A549 (cell line): ENCODE measurements at regions not wholly inside any gene's neighbourhood (a gene's known extent, or its start where the extent isn't known, plus 50 kb on each side); places are given as distances from the start of the nearest gene placed in this dataset.

Experiments used
- ATAC-seq, 2 experiments: fragments of 200-7000 bp in 1 of 2; fragments of >200 bp in 1 of 2; cut with Nextera tagmentation in 1 of 2; cut with Tn5 transposase in 1 of 2; 3 replicates each; pipeline versions ENCODE4 v1.8.0 to v1.9.1; 2018 to 2020; ENCODE audit warnings: mild to moderate bottlenecking in 1 of 2, moderate library complexity in 1 of 2
- CTCF ChIA-PET: fragments of 300-600 bp; sonication (Branson Sonifier 250); formaldehyde crosslinking; extraction: SDS; loops from one replicate; lab custom pipeline; 2021; ENCODE audit warnings: antibody characterized with exemption, inconsistent platforms; lab: Yijun Ruan, JAX
- POLR2A ChIA-PET: fragments of 350-600 bp; formaldehyde crosslinking; extraction: SDS; loops from one replicate; lab custom pipeline; 2021; ENCODE audit warnings: antibody characterized with exemption, inconsistent platforms; lab: Yijun Ruan, JAX
- DNase-seq, 2 experiments: peaks; one replicate each; pipeline versions ENCODE4 v3.0.0 to v3.0.0-alpha.2; 2011 to 2016; ENCODE audit warnings: low read depth in 1 of 2, low spot score in 1 of 2
- FAIRE-seq: peaks from 2 replicates; lab custom pipeline; 2011; peaks lifted over from hg19 to GRCh38; lab: Jason Lieb, UNC
- H3K27ac ChIP-seq, 2 experiments: fragments of >200 bp; sonication (Bioruptor Twin); formaldehyde crosslinking; 3 replicates each; pipeline ENCODE4 v1.5.1; 2016 to 2017
- H3K4me1 ChIP-seq: fragments of >200 bp; sonication (Bioruptor Twin); formaldehyde crosslinking; 3 replicates; pipeline ENCODE4 v1.6.1; 2016
- H3K4me2 ChIP-seq: fragments of >200 bp; sonication (Bioruptor Twin); formaldehyde crosslinking; 3 replicates; pipeline ENCODE4 v1.6.1; 2016
- H3K4me3 ChIP-seq: fragments of >200 bp; sonication (Bioruptor Twin); formaldehyde crosslinking; 3 replicates; pipeline ENCODE4 v1.5.1; 2016
- H3K9me3 ChIP-seq: fragments of >200 bp; sonication (Bioruptor Twin); formaldehyde crosslinking; 3 replicates; pipeline ENCODE4 v1.6.1; 2016
- CBX8 ChIP-seq: fragments of 200-600 bp; sonication (generic); IDR thresholded peaks from 2 replicates; pipeline ENCODE4 v1.6.1; 2016
- CEBPB ChIP-seq, 2 experiments: fragments of >200 bp in 1 of 2; sonication (Bioruptor Twin) in 1 of 2; formaldehyde crosslinking in 1 of 2; IDR thresholded peaks; 2 replicates each; pipeline ENCODE4 v1.6.1; 2012 to 2016
- CHD4 ChIP-seq: fragments of 200-600 bp; sonication (generic); IDR thresholded peaks from 2 replicates; pipeline ENCODE4 v1.6.1; 2016; ENCODE audit warnings: antibody characterized with exemption, mild to moderate bottlenecking, borderline replicate concordance
- EHF ChIP-seq: fragments of 250-450 bp; sonication (Bioruptor Pico); IDR thresholded peaks from 2 replicates; pipeline ENCODE4 v1.5.0; 2020; ENCODE audit warnings: mild to moderate bottlenecking
- EP300 ChIP-seq, 2 experiments: fragments of >200 bp; sonication (Bioruptor Twin); formaldehyde crosslinking; IDR thresholded peaks; 2 replicates in 1 of 2; 3 replicates in 1 of 2; pipeline ENCODE4 v1.6.1; 2016 to 2017
- FOSB ChIP-seq: fragments of 250-450 bp; sonication (Bioruptor Pico); IDR thresholded peaks from 2 replicates; pipeline ENCODE4 v1.5.0; 2020; ENCODE audit warnings: mild to moderate bottlenecking, moderate library complexity
- HEYL ChIP-seq: fragments of 250-450 bp; sonication (Bioruptor Pico); IDR thresholded peaks from 2 replicates; pipeline ENCODE4 v1.8.0; 2021; ENCODE audit warnings: mild to moderate bottlenecking, moderate library complexity
- HOXB13 ChIP-seq: fragments of 250-450 bp; sonication (Bioruptor Pico); IDR thresholded peaks from 2 replicates; pipeline ENCODE4 v1.5.0; 2020; ENCODE audit warnings: low read depth, mild to moderate bottlenecking, moderate library complexity
- JUNB ChIP-seq: fragments of >200 bp; sonication (Bioruptor Twin); formaldehyde crosslinking; IDR thresholded peaks from 2 replicates; pipeline ENCODE4 v1.6.1; 2016
- KDM1A ChIP-seq: fragments of 200-600 bp; sonication (generic); IDR thresholded peaks from 2 replicates; pipeline ENCODE4 v1.6.1; 2016; ENCODE audit warnings: low read depth, mild to moderate bottlenecking
- MAFK ChIP-seq: fragments of 450-650 bp; IDR thresholded peaks from 2 replicates; pipeline ENCODE4 v1.6.1; 2014; ENCODE audit not compliant: partially characterized antibody
- MAZ ChIP-seq: fragments of 150-350 bp; IDR thresholded peaks from 2 replicates; pipeline ENCODE4 v1.6.1; 2014; ENCODE audit warnings: antibody characterized with exemption, low read depth, low read length, borderline replicate concordance
- MYC ChIP-seq: IDR thresholded peaks from 2 replicates; pipeline ENCODE4 v1.6.1; 2012; ENCODE audit warnings: mild to moderate bottlenecking, inconsistent platforms, low read length, improper control_type of control experiment, borderline replicate concordance
- NFE2L2 ChIP-seq: fragments of 150-350 bp; conservative IDR thresholded peaks from 2 replicates; pipeline ENCODE4 v1.6.1; 2014; ENCODE audit warnings: low read length
- NPAS2 ChIP-seq: fragments of 250-450 bp; sonication (Bioruptor Pico); IDR thresholded peaks from 2 replicates; pipeline ENCODE4 v1.8.0; 2022; ENCODE audit warnings: mild to moderate bottlenecking, moderate library complexity, borderline replicate concordance
- PHF8 ChIP-seq: fragments of 200-600 bp; sonication (generic); IDR thresholded peaks from 2 replicates; pipeline ENCODE4 v1.6.1; 2016; ENCODE audit warnings: low read depth, mild to moderate bottlenecking, antibody characterized with exemption, moderate library complexity, borderline replicate concordance
- POLR2A ChIP-seq: IDR thresholded peaks from 2 replicates; pipeline ENCODE4 v1.6.1; 2012; ENCODE audit warnings: mild to moderate bottlenecking, low read length
- RAD21 ChIP-seq, 2 experiments: fragments of >200 bp in 1 of 2; sonication (Bioruptor Twin) in 1 of 2; formaldehyde crosslinking in 1 of 2; IDR thresholded peaks in 1 of 2; conservative IDR thresholded peaks in 1 of 2; 2 replicates in 1 of 2; 3 replicates in 1 of 2; pipeline ENCODE4 v1.6.1; 2012 to 2018; ENCODE audit warnings: inconsistent platforms in 1 of 2
- RCOR1 ChIP-seq: fragments of 150-350 bp; IDR thresholded peaks from 2 replicates; pipeline ENCODE4 v1.6.1; 2014; ENCODE audit warnings: antibody characterized with exemption, low read length, low read depth
- RNF2 ChIP-seq: fragments of 200-600 bp; sonication (generic); IDR thresholded peaks from 2 replicates; pipeline ENCODE4 v1.6.1; 2016; ENCODE audit warnings: low read depth, mild to moderate bottlenecking, antibody characterized with exemption, moderate library complexity, borderline replicate concordance
- SMC3 ChIP-seq: fragments of >200 bp; sonication (Bioruptor Twin); formaldehyde crosslinking; IDR thresholded peaks from 3 replicates; pipeline ENCODE4 v1.6.1; 2018; ENCODE audit warnings: inconsistent platforms
- SREBF2 ChIP-seq: fragments of 450-650 bp; IDR thresholded peaks from 2 replicates; pipeline ENCODE4 v1.6.1; 2014; ENCODE audit warnings: mild to moderate bottlenecking, moderate library complexity
- ZC3H11A ChIP-seq: fragments of 450-650 bp; IDR thresholded peaks from 2 replicates; pipeline ENCODE4 v1.6.1; 2014; ENCODE audit warnings: antibody characterized with exemption, mild to moderate bottlenecking
- ZSCAN20 ChIP-seq: fragments of 250-450 bp; sonication (Bioruptor Pico); IDR thresholded peaks from 2 replicates; pipeline ENCODE4 v1.8.0; 2022; ENCODE audit warnings: mild to moderate bottlenecking, moderate library complexity
- WGBS: methylation state at CpG from one replicate; pipeline ENCODE4 v1.1.6; 2017; ENCODE audit errors: missing lambda C conversion rate; 5-methylcytosine and 5-hydroxymethylcytosine counted together
- TF ChIP-seq, protein P1 (sequence below): fragments of >200 bp; sonication (Bioruptor Twin); formaldehyde crosslinking; IDR thresholded peaks from 2 replicates; pipeline ENCODE4 v1.6.1; 2016
- TF ChIP-seq, protein P2 (sequence below): fragments of 250-450 bp; sonication (Bioruptor Pico); IDR thresholded peaks from 2 replicates; pipeline ENCODE4 v1.5.0; 2021; ENCODE audit warnings: mild to moderate bottlenecking, moderate library complexity, borderline replicate concordance
- TF ChIP-seq, protein P3 (sequence below): IDR thresholded peaks from 2 replicates; pipeline ENCODE4 v1.6.1; 2012
- TF ChIP-seq, protein P4 (sequence below): fragments of >200 bp; sonication (Bioruptor Twin); formaldehyde crosslinking; IDR thresholded peaks from 3 replicates; pipeline ENCODE4 v1.6.1; 2016

GRCh38 chr20:52438326-52438963 is 246.9 kb upstream of the ZFP64 start:
- TF ChIP-seq KDM1A (no peak), MAFK (peak; percentile 49)
- WGBS = 12% methylated on average over 8 of the region's 8 CpGs
- ATAC-seq = no peak
- DNase-seq = no peak
- Histone ChIP-seq H3K27ac (no peak overlapping the region), H3K4me2 (no peak overlapping the region), H3K4me3 (no peak overlapping the region), H3K9me3 (no peaks in the 10 kb centered on the region), H3K4me1 (no peaks in the 10 kb centered on the region)
- ChIA-PET CTCF (no interaction called here), POLR2A (no interaction called here)
- FAIRE-seq = no peak

- POLR2A ChIA-PET = no interaction called here
- Histone ChIP-seq H3K4me2 (no peak overlapping the region), H3K27ac (no peak overlapping the region), H3K9me3 (no peaks in the 10 kb centered on the region), H3K4me3 (no peak overlapping the region), H3K4me1 (no peaks in the 10 kb centered on the region)
- DNase-seq (no peak), FAIRE-seq (no peak), ATAC-seq (no peak)
- TF ChIP-seq FOSB (CRISPR knock-in tag) (no peak), RAD21 (conservative IDR thresholded peaks at IDR 0.05 in 1 of 2, IDR thresholded peaks at IDR 0.05 in 1 of 2) (no peak), JUNB (no peak), PHF8 (no peak), HEYL (no peak), HOXB13 (CRISPR knock-in tag) (no peak), RCOR1 (no peak), POLR2A (no peak)
- CTCF ChIA-PET = no interaction called here
- 24% methylated on average over 5 of the region's 5 CpGs for WGBS
These were observed 242.9 kb upstream of the ZFP64 start for GRCh38 chr20:52434453-52434852.

DNA sequence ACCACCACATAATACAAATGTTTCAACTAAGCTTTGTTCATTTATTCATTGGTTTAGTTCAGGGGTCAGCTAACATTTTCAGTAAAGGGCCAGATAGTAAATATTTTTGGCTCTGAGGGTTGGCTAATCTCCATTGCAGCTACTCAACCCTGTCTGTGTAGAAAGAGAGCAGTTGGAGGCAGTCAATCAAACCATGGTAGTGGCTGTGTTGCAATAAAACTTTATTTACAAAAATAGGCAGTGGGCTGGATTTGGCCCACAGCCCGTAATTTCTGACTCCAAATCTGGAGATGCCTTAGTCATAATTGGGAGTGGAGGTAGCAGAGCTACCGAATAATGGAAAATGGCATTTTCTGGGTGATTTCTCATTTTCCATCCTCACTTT is 242.5 kb upstream of the ZFP64 start:
- no peak for ATAC-seq
- Histone ChIP-seq H3K9me3 (no peaks in the 10 kb centered on the region), H3K4me2 (no peak overlapping the region)
- ChIA-PET CTCF (interaction anchor here (0.8 kb wide), 1 partner anchor 46 kb away, joined by 3 read pairs; no protein-coding TSS in a partner anchor), POLR2A (no interaction called here)
- TF ChIP-seq ZSCAN20 (no peak), EP300 (IDR thresholded peaks at IDR 0.05) (no peak), MYC (no peak), EHF (CRISPR knock-in tag) (no peak), RCOR1 (no peak), CEBPB (IDR thresholded peaks at IDR 0.05) (no peak), CHD4 (no peak), MAFK (no peak), CBX8 (no peak), POLR2A (no peak), ZC3H11A (no peak)
- TF ChIP-seq, protein P1, sequence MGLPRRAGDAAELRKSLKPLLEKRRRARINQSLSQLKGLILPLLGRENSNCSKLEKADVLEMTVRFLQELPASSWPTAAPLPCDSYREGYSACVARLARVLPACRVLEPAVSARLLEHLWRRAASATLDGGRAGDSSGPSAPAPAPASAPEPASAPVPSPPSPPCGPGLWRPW = no peak
- TF ChIP-seq, all 56 proteins: peak for 0
- Histone ChIP-seq H3K27ac (no peak overlapping the region), H3K4me1 (no peaks in the 10 kb centered on the region), H3K4me3 (no peak overlapping the region)
- FAIRE-seq (no peak), DNase-seq (no peak)
- 27% methylated on average over 2 of the region's 2 CpGs for WGBS

- Histone ChIP-seq H3K27ac (no peak overlapping the region), H3K9me3 (no peaks in the 10 kb centered on the region), H3K4me2 (no peak overlapping the region), H3K4me1 (no peaks in the 10 kb centered on the region), H3K4me3 (no peak overlapping the region)
- DNase-seq = no peak
- no peak for FAIRE-seq
- CTCF ChIA-PET = interaction anchor here (0.8 kb wide), 1 partner anchor 46 kb away, joined by 3 read pairs; no protein-coding TSS in a partner anchor
- 46% methylated on average over 2 of the region's 2 CpGs for WGBS
- POLR2A ChIA-PET = no interaction called here
- TF ChIP-seq MAZ = no peak
- no peak for TF ChIP-seq JUNB
- no peak for TF ChIP-seq SMC3
- TF ChIP-seq SREBF2 = no peak
- TF ChIP-seq, protein P2, sequence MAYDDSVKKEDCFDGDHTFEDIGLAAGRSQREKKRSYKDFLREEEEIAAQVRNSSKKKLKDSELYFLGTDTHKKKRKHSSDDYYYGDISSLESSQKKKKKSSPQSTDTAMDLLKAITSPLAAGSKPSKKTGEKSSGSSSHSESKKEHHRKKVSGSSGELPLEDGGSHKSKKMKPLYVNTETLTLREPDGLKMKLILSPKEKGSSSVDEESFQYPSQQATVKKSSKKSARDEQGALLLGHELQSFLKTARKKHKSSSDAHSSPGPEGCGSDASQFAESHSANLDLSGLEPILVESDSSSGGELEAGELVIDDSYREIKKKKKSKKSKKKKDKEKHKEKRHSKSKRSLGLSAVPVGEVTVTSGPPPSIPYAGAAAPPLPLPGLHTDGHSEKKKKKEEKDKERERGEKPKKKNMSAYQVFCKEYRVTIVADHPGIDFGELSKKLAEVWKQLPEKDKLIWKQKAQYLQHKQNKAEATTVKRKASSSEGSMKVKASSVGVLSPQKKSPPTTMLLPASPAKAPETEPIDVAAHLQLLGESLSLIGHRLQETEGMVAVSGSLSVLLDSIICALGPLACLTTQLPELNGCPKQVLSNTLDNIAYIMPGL (CRISPR knock-in tag) = no peak
- TF ChIP-seq, protein P3, sequence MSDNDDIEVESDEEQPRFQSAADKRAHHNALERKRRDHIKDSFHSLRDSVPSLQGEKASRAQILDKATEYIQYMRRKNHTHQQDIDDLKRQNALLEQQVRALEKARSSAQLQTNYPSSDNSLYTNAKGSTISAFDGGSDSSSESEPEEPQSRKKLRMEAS = no peak
- TF ChIP-seq CHD4 = no peak
- TF ChIP-seq CEBPB (IDR thresholded peaks at IDR 0.05) = no peak
- no peak for TF ChIP-seq RNF2
- TF ChIP-seq NPAS2 (CRISPR knock-in tag) = no peak
- TF ChIP-seq NFE2L2 = no peak
- TF ChIP-seq, protein P4, sequence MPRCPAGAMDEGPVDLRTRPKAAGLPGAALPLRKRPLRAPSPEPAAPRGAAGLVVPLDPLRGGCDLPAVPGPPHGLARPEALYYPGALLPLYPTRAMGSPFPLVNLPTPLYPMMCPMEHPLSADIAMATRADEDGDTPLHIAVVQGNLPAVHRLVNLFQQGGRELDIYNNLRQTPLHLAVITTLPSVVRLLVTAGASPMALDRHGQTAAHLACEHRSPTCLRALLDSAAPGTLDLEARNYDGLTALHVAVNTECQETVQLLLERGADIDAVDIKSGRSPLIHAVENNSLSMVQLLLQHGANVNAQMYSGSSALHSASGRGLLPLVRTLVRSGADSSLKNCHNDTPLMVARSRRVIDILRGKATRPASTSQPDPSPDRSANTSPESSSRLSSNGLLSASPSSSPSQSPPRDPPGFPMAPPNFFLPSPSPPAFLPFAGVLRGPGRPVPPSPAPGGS = no peak
- no peak for TF ChIP-seq PHF8
- TF ChIP-seq HEYL = no peak
- ATAC-seq = no peak
These were observed 241.9 kb upstream of the ZFP64 start for GRCh38 chr20:52433326-52434040.
